ENCODE measurements at regions not wholly inside any gene's neighbourhood (a gene's known extent, or its start where the extent isn't known, plus 50 kb on each side); places are given as distances from the start of the nearest gene placed in this dataset.

DNA sequence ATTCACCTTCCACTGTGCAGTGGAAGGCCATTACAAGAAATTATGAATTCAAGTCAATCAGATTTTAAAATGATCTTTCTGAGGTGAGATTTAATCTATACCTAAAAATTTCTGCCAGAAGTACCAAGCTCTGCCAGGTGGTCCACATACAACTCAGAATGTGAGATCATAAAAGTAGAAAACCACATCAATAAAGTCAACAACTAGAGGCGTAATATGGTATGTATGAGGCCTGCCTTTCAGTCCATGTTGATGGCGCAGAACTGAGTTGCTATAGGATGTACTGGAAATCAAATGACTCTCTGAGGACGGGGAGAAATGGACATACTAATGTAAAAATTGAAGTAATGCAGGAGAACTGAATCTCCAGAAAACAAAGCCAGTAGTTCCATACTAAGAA is 163.8 kb upstream of the FBXL4 start:
- H3K4me2 ChIP-seq (ENCODE audit: low read length), result no peak overlapping the region
- H3K9me3 ChIP-seq (ENCODE audit: low read length), result no peaks in the 10 kb centered on the region
- H3K27ac ChIP-seq (ENCODE audit: low read length), result no peak overlapping the region
- POLR2A ChIA-PET (ENCODE audit: unreplicated experiment), result no interaction called here
- no peaks in the 10 kb centered on the region for H3F3A ChIP-seq (ENCODE audit: low read length, unreplicated experiment)
- ATAC-seq (no peak), DNase-seq (no peak)
- no peaks in the 10 kb centered on the region for H3K9me2 ChIP-seq (replicated peaks; ENCODE audit: low read length)
- no peaks in the 10 kb centered on the region for H3K36me3 ChIP-seq (ENCODE audit: low read depth, low read length)
- no peak overlapping the region for H3K9ac ChIP-seq (ENCODE audit: low read length)
- H3K4me3 ChIP-seq (ENCODE audit: low read length), result no peak overlapping the region
- CTCF ChIA-PET, result no interaction called here
- no peaks in the 10 kb centered on the region for H3K79me2 ChIP-seq (ENCODE audit: low read length)
- TF ChIP-seq EZH2 (IDR thresholded peaks at IDR 0.05; ENCODE audit: low read length, unreplicated experiment) (no peak), CTCF (conservative IDR thresholded peaks at IDR 0.05; ENCODE audit: low read depth, low read length) (no peak), EZH2phosphoT487 (IDR thresholded peaks at IDR 0.05; ENCODE audit: borderline replicate concordance, low read length) (no peak)
- no peaks in the 10 kb centered on the region for H3K4me1 ChIP-seq (ENCODE audit: insufficient read depth, low read length)
- peaks cover 66% of the 10 kb centered on the region for H3K27me3 ChIP-seq (ENCODE audit: low read length)
- intact Hi-C loops (cut with micrococcal nuclease), result no loop called here
- H2AFZ ChIP-seq (ENCODE audit: low read length), result no peak overlapping the region
- no peaks in the 10 kb centered on the region for H4K20me1 ChIP-seq (ENCODE audit: low read length)
- no TSS peak for BruUV-seq (replicated peaks)

- no peaks in the 10 kb centered on the region for H4K20me1 ChIP-seq (ENCODE audit: low read length)
- no peak overlapping the region for H2AFZ ChIP-seq (ENCODE audit: low read length)
- TF ChIP-seq CTCF (conservative IDR thresholded peaks at IDR 0.05; ENCODE audit: low read depth, low read length) (no peak), EZH2 (IDR thresholded peaks at IDR 0.05; ENCODE audit: low read length, unreplicated experiment) (no peak), EZH2phosphoT487 (IDR thresholded peaks at IDR 0.05; ENCODE audit: borderline replicate concordance, low read length) (no peak)
- no peak overlapping the region for H3K4me2 ChIP-seq (ENCODE audit: low read length)
- BruUV-seq (replicated peaks), result no TSS peak
- no peaks in the 10 kb centered on the region for H3K36me3 ChIP-seq (ENCODE audit: low read depth, low read length)
- ATAC-seq (no peak), DNase-seq (no peak)
- H3K27ac ChIP-seq (ENCODE audit: low read length), result no peak overlapping the region
- no peaks in the 10 kb centered on the region for H3K9me2 ChIP-seq (replicated peaks; ENCODE audit: low read length)
- peaks cover 57% of the 10 kb centered on the region for H3K27me3 ChIP-seq (ENCODE audit: low read length)
- no peaks in the 10 kb centered on the region for H3F3A ChIP-seq (ENCODE audit: low read length, unreplicated experiment)
- no peak overlapping the region for H3K4me3 ChIP-seq (ENCODE audit: low read length)
- no peaks in the 10 kb centered on the region for H3K9me3 ChIP-seq (ENCODE audit: low read length)
- CTCF ChIA-PET, result no interaction called here
- H3K4me1 ChIP-seq (ENCODE audit: insufficient read depth, low read length), result no peaks in the 10 kb centered on the region
- intact Hi-C loops (cut with micrococcal nuclease), result no loop called here
- H3K9ac ChIP-seq (ENCODE audit: low read length), result no peak overlapping the region
- no peaks in the 10 kb centered on the region for H3K79me2 ChIP-seq (ENCODE audit: low read length)
- POLR2A ChIA-PET (ENCODE audit: unreplicated experiment), result no interaction called here
Measured at GRCh38 chr6:99110029-99110428, 162.3 kb upstream of the FBXL4 start.

GRCh38 chr6:99104218-99104617 is 156.5 kb upstream of the FBXL4 start:
- Histone ChIP-seq H3K27me3 (ENCODE audit: low read length) (peaks cover 31% of the 10 kb centered on the region), H3K36me3 (ENCODE audit: low read depth, low read length) (no peaks in the 10 kb centered on the region), H3K4me3 (ENCODE audit: low read length) (no peak overlapping the region), H3K27ac (ENCODE audit: low read length) (no peak overlapping the region), H3F3A (ENCODE audit: low read length, unreplicated experiment) (no peaks in the 10 kb centered on the region), H3K79me2 (ENCODE audit: low read length) (no peaks in the 10 kb centered on the region), H3K9me2 (replicated peaks; ENCODE audit: low read length) (no peaks in the 10 kb centered on the region), H3K4me1 (ENCODE audit: insufficient read depth, low read length) (no peaks in the 10 kb centered on the region), H3K9ac (ENCODE audit: low read length) (no peak overlapping the region), H3K9me3 (ENCODE audit: low read length) (no peaks in the 10 kb centered on the region), H4K20me1 (ENCODE audit: low read length) (no peaks in the 10 kb centered on the region), H3K4me2 (ENCODE audit: low read length) (no peak overlapping the region), H2AFZ (ENCODE audit: low read length) (no peak overlapping the region)
- POLR2A ChIA-PET (ENCODE audit: unreplicated experiment), result no interaction called here
- ATAC-seq, result no peak
- DNase-seq, result no peak
- no peak for TF ChIP-seq EZH2 (IDR thresholded peaks at IDR 0.05; ENCODE audit: low read length, unreplicated experiment)
- TF ChIP-seq CTCF (conservative IDR thresholded peaks at IDR 0.05; ENCODE audit: low read depth, low read length), result no peak
- TF ChIP-seq EZH2phosphoT487 (IDR thresholded peaks at IDR 0.05; ENCODE audit: borderline replicate concordance, low read length), result no peak
- intact Hi-C loops (cut with micrococcal nuclease), result no loop called here
- CTCF ChIA-PET, result no interaction called here
- BruUV-seq (replicated peaks), result no TSS peak
